ENCODE measurements at regions not wholly inside any gene's neighbourhood (a gene's known extent, or its start where the extent isn't known, plus 50 kb on each side); places are given as distances from the start of the nearest gene placed in this dataset.

DNA sequence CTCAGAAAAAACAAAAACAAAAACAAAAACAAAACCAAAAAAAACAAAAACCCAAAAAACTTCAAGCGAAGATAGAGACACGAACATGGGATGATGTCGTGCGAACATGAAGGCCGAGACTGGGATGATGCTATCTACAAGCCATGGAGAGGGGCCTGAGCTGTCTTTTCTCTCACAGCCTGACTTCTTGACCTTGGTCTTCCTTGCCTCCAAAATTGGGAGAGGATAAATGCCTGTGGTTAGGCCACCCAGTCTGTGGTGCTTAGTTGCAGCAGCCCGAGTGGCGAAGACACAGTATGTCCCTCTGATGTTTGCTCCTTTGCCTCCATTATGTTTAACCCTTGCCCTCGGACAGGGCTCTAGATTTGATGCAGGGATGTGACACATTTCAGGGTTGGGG lies 130.4 kb upstream of the BASP1 start:
- Histone ChIP-seq H3K14ac (ENCODE audit: low read length in 2 of 2) (no peak overlapping the region), H2BK12ac (ENCODE audit: low read length in 2 of 2) (no peak overlapping the region), H3K4me3 (ENCODE audit: insufficient read depth in 1 of 2, low read depth in 1 of 2, low read length in 2 of 2) (no peak overlapping the region), H2BK5ac (ENCODE audit: low read depth, low read length, poor library complexity, severe bottlenecking) (no peak overlapping the region), H2AFZ (ENCODE audit: low read depth, low read length) (no peak overlapping the region), H2AK5ac (ENCODE audit: low read length, severe bottlenecking) (no peak overlapping the region), H3K9me3 (ENCODE audit: control insufficient read depth, low read length) (no peaks in the 10 kb centered on the region), H3K79me1 (replicated peaks; ENCODE audit: low read length, poor library complexity, severe bottlenecking) (no peaks in the 10 kb centered on the region), H3K4me1 (ENCODE audit: control insufficient read depth, insufficient read depth, low read depth, low read length) (peaks cover 4% of the 10 kb centered on the region), H3K4ac (ENCODE audit: low read depth in 1 of 2, low read length in 2 of 2) (no peak overlapping the region), H3K9ac (ENCODE audit: low read length) (no peak overlapping the region), H2BK15ac (ENCODE audit: low read depth, poor library complexity, severe bottlenecking) (no peak overlapping the region), H4K91ac (ENCODE audit: low read length) (no peak overlapping the region), H3K18ac (ENCODE audit: low read depth in 1 of 2, low read length in 2 of 2) (no peak overlapping the region), H3K23ac (ENCODE audit: low read length in 2 of 2) (no peak overlapping the region), H2BK120ac (ENCODE audit: low read depth, low read length) (no peak overlapping the region), H3K36me3 (ENCODE audit: control insufficient read depth in 1 of 2, insufficient read depth in 2 of 2, low read depth in 1 of 2, low read length in 2 of 2) (no peaks in the 10 kb centered on the region), H3K27ac (ENCODE audit: low read length, poor library complexity, severe bottlenecking) (no peak overlapping the region), H4K8ac (ENCODE audit: low read length) (peak overlapping the region; percentile 37), H3K4me2 (ENCODE audit: low read length, poor library complexity, severe bottlenecking) (no peak overlapping the region), H3K27me3 (ENCODE audit: control insufficient read depth in 1 of 2, insufficient read depth in 1 of 2, low read length in 2 of 2) (no peaks in the 10 kb centered on the region)
- DNase-seq = peak; percentile 96
- 35% methylated on average over 8 of the region's 8 CpGs for WGBS

- Histone ChIP-seq H3K4me1 (ENCODE audit: control insufficient read depth, insufficient read depth, low read depth, low read length) (peaks cover 4% of the 10 kb centered on the region), H3K9me3 (ENCODE audit: control insufficient read depth, low read length) (no peaks in the 10 kb centered on the region), H2BK5ac (ENCODE audit: low read depth, low read length, poor library complexity, severe bottlenecking) (no peak overlapping the region), H3K18ac (ENCODE audit: low read depth in 1 of 2, low read length in 2 of 2) (no peak overlapping the region), H3K27me3 (ENCODE audit: control insufficient read depth in 1 of 2, insufficient read depth in 1 of 2, low read length in 2 of 2) (no peaks in the 10 kb centered on the region), H3K79me1 (replicated peaks; ENCODE audit: low read length, poor library complexity, severe bottlenecking) (no peaks in the 10 kb centered on the region), H2AK5ac (ENCODE audit: low read length, severe bottlenecking) (no peak overlapping the region), H3K9ac (ENCODE audit: low read length) (no peak overlapping the region), H3K23ac (ENCODE audit: low read length in 2 of 2) (no peak overlapping the region), H2BK12ac (ENCODE audit: low read length in 2 of 2) (peak overlapping the region in 1 of 2 experiments; percentile 54), H4K8ac (ENCODE audit: low read length) (no peak overlapping the region), H3K4me2 (ENCODE audit: low read length, poor library complexity, severe bottlenecking) (no peak overlapping the region), H3K27ac (ENCODE audit: low read length, poor library complexity, severe bottlenecking) (no peak overlapping the region), H2AFZ (ENCODE audit: low read depth, low read length) (no peak overlapping the region), H3K4me3 (ENCODE audit: insufficient read depth in 1 of 2, low read depth in 1 of 2, low read length in 2 of 2) (no peak overlapping the region), H2BK120ac (ENCODE audit: low read depth, low read length) (no peak overlapping the region), H4K91ac (ENCODE audit: low read length) (no peak overlapping the region), H2BK15ac (ENCODE audit: low read depth, poor library complexity, severe bottlenecking) (no peak overlapping the region), H3K4ac (ENCODE audit: low read depth in 1 of 2, low read length in 2 of 2) (no peak overlapping the region), H3K36me3 (ENCODE audit: control insufficient read depth in 1 of 2, insufficient read depth in 2 of 2, low read depth in 1 of 2, low read length in 2 of 2) (no peaks in the 10 kb centered on the region), H3K14ac (ENCODE audit: low read length in 2 of 2) (no peak overlapping the region)
- WGBS = 95% methylated on average over 3 of the region's 4 CpGs
- DNase-seq = no peak
Observed at GRCh38 chr5:17088051-17088450, 129.4 kb upstream of the BASP1 start.

DNA sequence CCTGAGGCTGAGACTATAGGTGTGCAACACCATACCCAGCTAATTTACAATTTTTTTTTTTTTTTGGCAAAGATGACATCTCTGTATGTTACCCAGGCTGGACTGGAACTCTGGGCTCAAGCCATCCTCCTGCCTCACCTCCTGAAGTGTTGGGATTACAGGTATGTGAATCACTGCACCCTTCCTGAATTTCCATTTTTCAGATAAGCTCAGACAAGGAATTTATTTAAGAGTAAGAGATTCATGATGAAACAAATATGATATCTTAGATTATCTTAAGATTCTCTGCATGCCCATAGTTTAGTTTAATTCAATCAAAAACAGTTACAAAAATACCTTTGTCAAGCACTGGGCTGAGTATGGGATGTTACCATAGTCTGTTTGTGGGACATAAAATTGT lies 128.4 kb upstream of the BASP1 start:
- H3K27me3 ChIP-seq (ENCODE audit: control insufficient read depth in 1 of 2, insufficient read depth in 1 of 2, low read length in 2 of 2) = no peaks in the 10 kb centered on the region
- no peaks in the 10 kb centered on the region for H3K36me3 ChIP-seq (ENCODE audit: control insufficient read depth in 1 of 2, insufficient read depth in 2 of 2, low read depth in 1 of 2, low read length in 2 of 2)
- no peak overlapping the region for H3K27ac ChIP-seq (ENCODE audit: low read length, poor library complexity, severe bottlenecking)
- H3K4ac ChIP-seq (ENCODE audit: low read depth in 1 of 2, low read length in 2 of 2) = no peak overlapping the region
- no peak overlapping the region for H3K18ac ChIP-seq (ENCODE audit: low read depth in 1 of 2, low read length in 2 of 2)
- DNase-seq = no peak
- no peak overlapping the region for H3K14ac ChIP-seq (ENCODE audit: low read length in 2 of 2)
- no peak overlapping the region for H3K4me3 ChIP-seq (ENCODE audit: insufficient read depth in 1 of 2, low read depth in 1 of 2, low read length in 2 of 2)
- H3K23ac ChIP-seq (ENCODE audit: low read length in 2 of 2) = no peak overlapping the region
- H2BK15ac ChIP-seq (ENCODE audit: low read depth, poor library complexity, severe bottlenecking) = no peak overlapping the region
- no peaks in the 10 kb centered on the region for H3K79me1 ChIP-seq (replicated peaks; ENCODE audit: low read length, poor library complexity, severe bottlenecking)
- H2BK5ac ChIP-seq (ENCODE audit: low read depth, low read length, poor library complexity, severe bottlenecking) = no peak overlapping the region
- no peak overlapping the region for H4K91ac ChIP-seq (ENCODE audit: low read length)
- H3K9me3 ChIP-seq (ENCODE audit: control insufficient read depth, low read length) = no peaks in the 10 kb centered on the region
- H4K8ac ChIP-seq (ENCODE audit: low read length) = no peak overlapping the region
- no peak overlapping the region for H3K9ac ChIP-seq (ENCODE audit: low read length)
- peaks cover 4% of the 10 kb centered on the region for H3K4me1 ChIP-seq (ENCODE audit: control insufficient read depth, insufficient read depth, low read depth, low read length)
- H2BK12ac ChIP-seq (ENCODE audit: low read length in 2 of 2) = no peak overlapping the region
- H3K4me2 ChIP-seq (ENCODE audit: low read length, poor library complexity, severe bottlenecking) = no peak overlapping the region
- H2BK120ac ChIP-seq (ENCODE audit: low read depth, low read length) = no peak overlapping the region
- no peak overlapping the region for H2AK5ac ChIP-seq (ENCODE audit: low read length, severe bottlenecking)
- H2AFZ ChIP-seq (ENCODE audit: low read depth, low read length) = no peak overlapping the region

DNA sequence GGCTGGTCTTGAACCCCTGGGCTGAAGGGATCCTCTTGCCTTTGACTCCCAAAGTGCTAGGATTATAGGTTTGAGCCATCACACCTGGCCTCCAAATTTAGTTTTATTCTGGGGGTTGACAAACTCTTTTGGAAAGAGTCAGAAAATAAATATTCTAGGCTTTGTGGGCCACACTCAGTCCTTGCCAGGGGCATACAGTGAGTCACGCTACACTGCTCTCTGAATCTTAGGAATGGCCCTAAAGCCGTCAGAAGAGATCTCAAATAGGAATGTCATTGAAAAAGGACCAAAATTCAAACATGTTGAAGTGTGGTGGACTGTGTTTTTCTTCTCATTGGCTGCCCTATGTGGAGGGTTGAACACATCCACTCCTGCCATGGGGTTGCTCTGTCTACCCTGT lies 127.7 kb upstream of the BASP1 start:
- Histone ChIP-seq H3K4me2 (ENCODE audit: low read length, poor library complexity, severe bottlenecking) (no peak overlapping the region), H3K9ac (ENCODE audit: low read length) (no peak overlapping the region), H4K91ac (ENCODE audit: low read length) (no peak overlapping the region), H3K36me3 (ENCODE audit: control insufficient read depth in 1 of 2, insufficient read depth in 2 of 2, low read depth in 1 of 2, low read length in 2 of 2) (no peaks in the 10 kb centered on the region), H2BK12ac (ENCODE audit: low read length in 2 of 2) (no peak overlapping the region), H3K4me3 (ENCODE audit: insufficient read depth in 1 of 2, low read depth in 1 of 2, low read length in 2 of 2) (no peak overlapping the region), H3K4me1 (ENCODE audit: control insufficient read depth, insufficient read depth, low read depth, low read length) (peaks cover 4% of the 10 kb centered on the region), H3K18ac (ENCODE audit: low read depth in 1 of 2, low read length in 2 of 2) (no peak overlapping the region), H2BK15ac (ENCODE audit: low read depth, poor library complexity, severe bottlenecking) (no peak overlapping the region), H4K8ac (ENCODE audit: low read length) (no peak overlapping the region), H2AFZ (ENCODE audit: low read depth, low read length) (no peak overlapping the region), H2AK5ac (ENCODE audit: low read length, severe bottlenecking) (no peak overlapping the region), H3K27me3 (ENCODE audit: control insufficient read depth in 1 of 2, insufficient read depth in 1 of 2, low read length in 2 of 2) (no peaks in the 10 kb centered on the region), H3K23ac (ENCODE audit: low read length in 2 of 2) (no peak overlapping the region), H3K9me3 (ENCODE audit: control insufficient read depth, low read length) (no peaks in the 10 kb centered on the region), H3K4ac (ENCODE audit: low read depth in 1 of 2, low read length in 2 of 2) (no peak overlapping the region), H2BK5ac (ENCODE audit: low read depth, low read length, poor library complexity, severe bottlenecking) (no peak overlapping the region), H3K14ac (ENCODE audit: low read length in 2 of 2) (no peak overlapping the region), H3K27ac (ENCODE audit: low read length, poor library complexity, severe bottlenecking) (no peak overlapping the region), H2BK120ac (ENCODE audit: low read depth, low read length) (no peak overlapping the region), H3K79me1 (replicated peaks; ENCODE audit: low read length, poor library complexity, severe bottlenecking) (no peaks in the 10 kb centered on the region)
- WGBS = 84% methylated on average over 2 of the region's 2 CpGs
- no peak for DNase-seq
